Panc1 (cell line): ENCODE measurements at regions not wholly inside any gene's neighbourhood (a gene's known extent, or its start where the extent isn't known, plus 50 kb on each side); places are given as distances from the start of the nearest gene placed in this dataset.

Source experiments
- ATAC-seq: fragments of 200-7000 bp; cut with Tn5 transposase; 2 replicates; pipeline ENCODE4 v1.9.1; 2020; ENCODE audit warnings: mild to moderate bottlenecking, moderate library complexity
- BruUV-seq: library from RNA; stranded (reverse); fragments of 400-500 nt; replicated peaks from 2 replicates; lab custom pipeline; 2021; lab: Mats Ljungman, UMichigan
- CTCF ChIA-PET: fragments of 300-600 bp; sonication (Branson Sonifier 250); formaldehyde crosslinking; loops from one replicate; lab custom pipeline; 2022; ENCODE audit warnings: antibody characterized with exemption; lab: Charles Lee
- POLR2A ChIA-PET: fragments of 300-600 bp; sonication (Branson Sonifier 250); formaldehyde crosslinking; loops from one replicate; lab custom pipeline; 2022; ENCODE audit warnings: antibody characterized with exemption; lab: Charles Lee
- DNase-seq: peaks from one replicate; pipeline ENCODE4 v3.0.0-alpha.2; 2010; ENCODE audit warnings: low read depth, low spot score
- H3K27ac ChIP-seq: 2 replicates; pipeline ENCODE4 v1.5.1; 2011; ENCODE audit warnings: mild to moderate bottlenecking, low read length, inconsistent platforms
- H3K27me3 ChIP-seq: fragments of 200-500 bp; sonication (Bioruptor generic); 2 replicates; pipeline ENCODE4 v1.6.0; 2014; ENCODE audit warnings: low read length, inconsistent platforms; ENCODE audit not compliant: control insufficient read depth, insufficient read depth
- H3K36me3 ChIP-seq: fragments of 200-500 bp; sonication (Bioruptor generic); 2 replicates; pipeline ENCODE4 v1.5.1; 2014; ENCODE audit warnings: inconsistent platforms, mild to moderate bottlenecking, low read length, moderate library complexity; ENCODE audit not compliant: control insufficient read depth, insufficient read depth
- H3K4me1 ChIP-seq: 2 replicates; pipeline ENCODE4 v1.5.1; 2011; ENCODE audit warnings: inconsistent platforms, mild to moderate bottlenecking, low read length, moderate library complexity; ENCODE audit not compliant: control insufficient read depth, insufficient read depth
- H3K4me3 ChIP-seq, 2 experiments: 2 replicates each; pipeline ENCODE4 v1.5.1; 2011 to 2012; ENCODE audit warnings: low read depth in 2 of 2, low read length in 2 of 2, mild to moderate bottlenecking in 2 of 2, inconsistent platforms in 1 of 2, moderate library complexity in 1 of 2
- H3K9me3 ChIP-seq: fragments of 200-500 bp; sonication (Bioruptor generic); 2 replicates; pipeline ENCODE4 v1.5.1; 2014; ENCODE audit warnings: low read depth, mild to moderate bottlenecking, inconsistent platforms, low read length, moderate library complexity; ENCODE audit not compliant: control insufficient read depth, insufficient read depth
- POLR2AphosphoS5 ChIP-seq: IDR thresholded peaks from 2 replicates; pipeline ENCODE4 v1.6.1; 2012; ENCODE audit warnings: mild to moderate bottlenecking, low read depth, low read length, moderate library complexity
- SIN3A ChIP-seq: IDR thresholded peaks from 2 replicates; pipeline ENCODE4 v1.6.1; 2012; ENCODE audit warnings: low read depth, mild to moderate bottlenecking, low read length, moderate library complexity, borderline replicate concordance; ENCODE audit not compliant: insufficient read depth
- TCF7L2 ChIP-seq: IDR thresholded peaks from 2 replicates; pipeline ENCODE4 v1.6.1; 2011; ENCODE audit warnings: mild to moderate bottlenecking, low read depth, low read length, inconsistent platforms
- in situ Hi-C: cut with HindIII; loops from 2 replicates; pipeline ENCODE4 v1.10.0; 2016; ENCODE audit warnings: low sequenced_read_pairs, low pct_unique_long_range_greater_than_20kb
- intact Hi-C: fragments of 100-400 bp; cut with micrococcal nuclease; formaldehyde crosslinking; loops from one replicate; pipeline ENCODE4 v1.10.0; 2022; ENCODE audit not compliant: unreplicated experiment
- TF ChIP-seq, protein P1 (sequence below), 2 experiments: IDR thresholded peaks; 2 replicates each; pipeline ENCODE4 v1.6.1; 2011 to 2012; ENCODE audit warnings: low read depth in 2 of 2, control low read depth in 1 of 2, low read length in 1 of 2, mild to moderate bottlenecking in 1 of 2, moderate library complexity in 1 of 2; ENCODE audit not compliant: insufficient read depth in 1 of 2
- TF ChIP-seq, protein P2 (sequence below): fragments of 450-650 bp; IDR thresholded peaks from 2 replicates; pipeline ENCODE4 v1.5.1; 2017; ENCODE audit warnings: mild to moderate bottlenecking

GRCh38 chr2:2650608-2651375 is 319.7 kb upstream of the MYT1L start:
- CTCF ChIA-PET: no interaction called here
- H3K27me3 ChIP-seq: peaks cover 7% of the 10 kb centered on the region; the same call in 1 of the 2 replicates
- no peaks in the 10 kb centered on the region for H3K9me3 ChIP-seq
- DNase-seq: no peak
- POLR2A ChIA-PET: no interaction called here
- BruUV-seq: no TSS peak
- no peak for ATAC-seq
- H3K4me3 ChIP-seq: no peak overlapping the region
- H3K4me1 ChIP-seq: no peaks in the 10 kb centered on the region; the same call in 1 of the 2 replicates
- no peak for TF ChIP-seq TCF7L2
- TF ChIP-seq, protein P1, sequence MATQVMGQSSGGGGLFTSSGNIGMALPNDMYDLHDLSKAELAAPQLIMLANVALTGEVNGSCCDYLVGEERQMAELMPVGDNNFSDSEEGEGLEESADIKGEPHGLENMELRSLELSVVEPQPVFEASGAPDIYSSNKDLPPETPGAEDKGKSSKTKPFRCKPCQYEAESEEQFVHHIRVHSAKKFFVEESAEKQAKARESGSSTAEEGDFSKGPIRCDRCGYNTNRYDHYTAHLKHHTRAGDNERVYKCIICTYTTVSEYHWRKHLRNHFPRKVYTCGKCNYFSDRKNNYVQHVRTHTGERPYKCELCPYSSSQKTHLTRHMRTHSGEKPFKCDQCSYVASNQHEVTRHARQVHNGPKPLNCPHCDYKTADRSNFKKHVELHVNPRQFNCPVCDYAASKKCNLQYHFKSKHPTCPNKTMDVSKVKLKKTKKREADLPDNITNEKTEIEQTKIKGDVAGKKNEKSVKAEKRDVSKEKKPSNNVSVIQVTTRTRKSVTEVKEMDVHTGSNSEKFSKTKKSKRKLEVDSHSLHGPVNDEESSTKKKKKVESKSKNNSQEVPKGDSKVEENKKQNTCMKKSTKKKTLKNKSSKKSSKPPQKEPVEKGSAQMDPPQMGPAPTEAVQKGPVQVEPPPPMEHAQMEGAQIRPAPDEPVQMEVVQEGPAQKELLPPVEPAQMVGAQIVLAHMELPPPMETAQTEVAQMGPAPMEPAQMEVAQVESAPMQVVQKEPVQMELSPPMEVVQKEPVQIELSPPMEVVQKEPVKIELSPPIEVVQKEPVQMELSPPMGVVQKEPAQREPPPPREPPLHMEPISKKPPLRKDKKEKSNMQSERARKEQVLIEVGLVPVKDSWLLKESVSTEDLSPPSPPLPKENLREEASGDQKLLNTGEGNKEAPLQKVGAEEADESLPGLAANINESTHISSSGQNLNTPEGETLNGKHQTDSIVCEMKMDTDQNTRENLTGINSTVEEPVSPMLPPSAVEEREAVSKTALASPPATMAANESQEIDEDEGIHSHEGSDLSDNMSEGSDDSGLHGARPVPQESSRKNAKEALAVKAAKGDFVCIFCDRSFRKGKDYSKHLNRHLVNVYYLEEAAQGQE (IDR thresholded peaks at IDR 0.05; ENCODE audit: insufficient read depth in 1 of 2, low read depth in 2 of 2, low read length in 1 of 2): no peak
- TF ChIP-seq SIN3A: no peak
- no peak for TF ChIP-seq POLR2AphosphoS5
- TF ChIP-seq, protein P2, sequence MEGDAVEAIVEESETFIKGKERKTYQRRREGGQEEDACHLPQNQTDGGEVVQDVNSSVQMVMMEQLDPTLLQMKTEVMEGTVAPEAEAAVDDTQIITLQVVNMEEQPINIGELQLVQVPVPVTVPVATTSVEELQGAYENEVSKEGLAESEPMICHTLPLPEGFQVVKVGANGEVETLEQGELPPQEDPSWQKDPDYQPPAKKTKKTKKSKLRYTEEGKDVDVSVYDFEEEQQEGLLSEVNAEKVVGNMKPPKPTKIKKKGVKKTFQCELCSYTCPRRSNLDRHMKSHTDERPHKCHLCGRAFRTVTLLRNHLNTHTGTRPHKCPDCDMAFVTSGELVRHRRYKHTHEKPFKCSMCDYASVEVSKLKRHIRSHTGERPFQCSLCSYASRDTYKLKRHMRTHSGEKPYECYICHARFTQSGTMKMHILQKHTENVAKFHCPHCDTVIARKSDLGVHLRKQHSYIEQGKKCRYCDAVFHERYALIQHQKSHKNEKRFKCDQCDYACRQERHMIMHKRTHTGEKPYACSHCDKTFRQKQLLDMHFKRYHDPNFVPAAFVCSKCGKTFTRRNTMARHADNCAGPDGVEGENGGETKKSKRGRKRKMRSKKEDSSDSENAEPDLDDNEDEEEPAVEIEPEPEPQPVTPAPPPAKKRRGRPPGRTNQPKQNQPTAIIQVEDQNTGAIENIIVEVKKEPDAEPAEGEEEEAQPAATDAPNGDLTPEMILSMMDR: no peak
- no peak overlapping the region for H3K27ac ChIP-seq
- intact Hi-C loops: no loop called here
- H3K36me3 ChIP-seq: no peaks in the 10 kb centered on the region
- in situ Hi-C loops: no loop called here

- no peaks in the 10 kb centered on the region for H3K4me1 ChIP-seq
- ATAC-seq (no peak), DNase-seq (no peak)
- H3K4me3 ChIP-seq: no peak overlapping the region
- no peak overlapping the region for H3K27ac ChIP-seq
- intact Hi-C loops: no loop called here
- no peaks in the 10 kb centered on the region for H3K36me3 ChIP-seq
- peaks cover 6% of the 10 kb centered on the region; the same call in 1 of the 2 replicates for H3K27me3 ChIP-seq
- TF ChIP-seq, protein P2: no peak
- TF ChIP-seq POLR2AphosphoS5 (no peak), SIN3A (no peak), TCF7L2 (no peak)
- TF ChIP-seq, protein P1 (IDR thresholded peaks at IDR 0.05; ENCODE audit: insufficient read depth in 1 of 2, low read depth in 2 of 2, low read length in 1 of 2): no peak
- in situ Hi-C loops: no loop called here
- no peaks in the 10 kb centered on the region for H3K9me3 ChIP-seq
- ChIA-PET CTCF (no interaction called here), POLR2A (no interaction called here)
- no TSS peak for BruUV-seq
These were observed 318.3 kb upstream of the MYT1L start for GRCh38 chr2:2649109-2650072.
